GM10266 (cell line): ENCODE measurements at regions not wholly inside any gene's neighbourhood (a gene's known extent, or its start where the extent isn't known, plus 50 kb on each side); places are given as distances from the start of the nearest gene placed in this dataset.
"Not testable (repeated sequence)": the region's sequence is repeated elsewhere in the genome, so short reads cannot be mapped to it uniquely, and the experiment has no call there.

Experiments used
- DNase-seq: peaks from one replicate; pipeline ENCODE4 v3.0.0; 2012; ENCODE audit errors: extremely low spot score
- CTCF ChIP-seq: IDR thresholded peaks from 2 replicates; pipeline ENCODE4 v1.5.1; 2012; ENCODE audit warnings: mild to moderate bottlenecking, low read depth; ENCODE audit not compliant: control insufficient read depth, insufficient read depth; ENCODE audit errors: missing control alignments

DNA sequence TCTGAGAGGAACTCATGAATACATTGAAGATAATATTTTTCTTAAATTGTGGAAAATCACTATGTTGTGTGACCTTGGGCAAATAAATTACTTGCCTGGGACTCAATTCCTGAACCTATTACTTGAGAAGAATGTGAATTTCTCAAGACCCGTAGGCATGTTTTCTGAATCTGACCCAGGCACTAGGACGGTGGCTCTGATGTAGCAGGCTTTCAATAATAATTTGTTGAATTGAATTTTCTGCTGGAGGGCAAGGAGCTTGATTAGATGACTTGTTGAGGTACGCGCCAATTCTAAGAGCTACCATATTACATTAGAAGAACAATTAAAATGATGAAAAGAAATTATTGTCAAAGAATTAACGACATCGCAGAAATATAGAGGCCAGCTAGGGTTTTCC lies 150.2 kb upstream of the LRRC3B start:
- TF ChIP-seq CTCF: no peak
- DNase-seq: no peak

GRCh38 chr3:26474706-26475105 lies 147.9 kb upstream of the LRRC3B start:
- no peak for TF ChIP-seq CTCF

GRCh38 chr3:26480377-26480776 lies 142.2 kb upstream of the LRRC3B start:
- no peak for DNase-seq
- no peak for TF ChIP-seq CTCF

More at GRCh38 chr3:26474706-26475105, 147.9 kb upstream of the LRRC3B start:
- no peak for DNase-seq

GRCh38 chr3:26484140-26484539 lies 138.4 kb upstream of the LRRC3B start:
- DNase-seq: no peak
- no peak for TF ChIP-seq CTCF

- DNase-seq: no peak
- no peak for TF ChIP-seq CTCF
Observed at GRCh38 chr3:26498271-26498670, 124.3 kb upstream of the LRRC3B start.

DNA sequence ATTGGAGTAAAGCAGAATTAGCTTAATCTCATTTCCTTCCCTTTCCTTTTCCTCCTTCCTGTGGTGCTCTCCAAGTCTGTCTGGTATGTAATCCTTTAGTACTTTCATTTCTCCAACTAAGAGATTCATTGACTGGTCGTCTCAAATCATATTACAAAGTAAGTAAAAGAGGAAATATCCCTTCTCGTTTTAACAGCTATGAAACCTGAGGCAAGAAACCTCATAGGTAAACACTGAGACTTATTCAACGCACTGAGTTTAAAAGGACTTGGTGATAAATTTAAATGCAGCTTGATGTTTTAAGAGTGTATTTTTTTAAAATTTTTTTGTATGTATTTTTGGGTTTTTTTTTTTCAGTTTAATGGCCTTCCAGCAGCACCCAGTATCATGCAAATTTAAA lies 117.2 kb upstream of the LRRC3B start:
- no peak for TF ChIP-seq CTCF
- DNase-seq: no peak

GRCh38 chr3:26514445-26515029 lies 108.0 kb upstream of the LRRC3B start:
- DNase-seq: not testable (repeated sequence)

DNA sequence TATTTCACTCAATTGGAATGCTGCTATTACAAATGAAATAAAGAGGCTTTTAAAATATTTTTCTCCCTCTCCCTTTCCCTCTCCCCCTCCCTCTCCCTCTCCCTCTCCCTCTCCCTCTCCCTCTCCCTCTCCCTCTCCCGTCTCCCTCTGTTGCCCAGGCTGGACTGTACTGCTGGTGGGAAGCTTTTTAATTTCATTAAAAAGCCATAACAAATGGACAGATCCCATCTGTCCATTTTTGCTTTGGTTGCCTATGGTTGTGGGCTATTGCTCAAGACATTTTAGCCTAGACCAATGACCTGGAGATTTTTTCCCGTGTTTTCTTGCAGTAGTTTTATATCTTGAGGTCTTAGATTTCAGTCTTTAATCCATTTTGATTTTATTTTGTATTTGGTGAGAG lies 107.2 kb upstream of the LRRC3B start:
- TF ChIP-seq CTCF: no peak
- DNase-seq: no peak
